Tibial nerve (tissue), 3 donors: ENCODE measurements at regions not wholly inside any gene's neighbourhood (a gene's known extent, or its start where the extent isn't known, plus 50 kb on each side); places are given as distances from the start of the nearest gene placed in this dataset.

Experiments
- POLR2A ChIP-seq, 2 donors: fragments of 450-650 bp; IDR thresholded peaks; one replicate each; pipeline ENCODE4 v1.6.1; 2017; ENCODE audit warnings: antibody characterized with exemption in 2 of 2, mild to moderate bottlenecking in 2 of 2, moderate library complexity in 2 of 2
- TF ChIP-seq, protein P1 (sequence below), 5 experiments: fragments of 200-600 bp in 3 of 5; fragments of 450-650 bp in 2 of 5; sonication (generic) in 3 of 5; IDR thresholded peaks; one replicate each; pipeline ENCODE4 v1.5.1; 2016 to 2019; ENCODE audit warnings: antibody characterized with exemption in 5 of 5, mild to moderate bottlenecking in 3 of 5, moderate library complexity in 2 of 5

DNA sequence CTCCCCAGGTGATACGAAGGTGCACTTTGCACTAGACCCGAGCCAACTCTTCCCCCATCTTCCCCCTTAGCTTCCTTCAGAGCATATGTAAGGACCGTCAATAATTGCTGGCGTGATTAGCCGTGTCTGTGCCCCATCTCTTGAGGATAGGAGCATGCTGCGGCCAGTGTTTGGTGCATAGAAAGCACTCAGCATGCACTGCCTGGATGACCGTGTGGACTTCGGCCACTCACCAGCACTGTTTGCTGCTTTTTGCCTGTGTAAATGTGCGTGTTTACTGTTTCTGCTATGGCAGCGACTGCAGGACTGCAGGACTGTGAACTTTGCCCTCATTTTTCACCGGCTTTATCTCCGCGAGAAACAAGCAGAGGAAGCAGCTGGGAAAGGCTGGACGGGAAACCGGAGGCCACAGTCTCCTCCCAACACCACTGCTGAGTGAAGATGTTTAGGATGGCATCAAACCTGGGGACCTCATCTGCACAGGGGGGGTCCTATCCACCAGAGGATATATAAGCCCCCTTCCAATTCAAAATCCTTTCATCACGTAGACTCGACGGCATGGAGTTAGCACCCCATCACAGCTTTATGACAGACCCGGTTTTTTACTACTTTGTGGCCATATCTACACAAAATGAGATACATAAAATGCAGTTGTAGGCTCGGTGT is 150.6 kb upstream of the AFDN start:
- TF ChIP-seq, protein P1, sequence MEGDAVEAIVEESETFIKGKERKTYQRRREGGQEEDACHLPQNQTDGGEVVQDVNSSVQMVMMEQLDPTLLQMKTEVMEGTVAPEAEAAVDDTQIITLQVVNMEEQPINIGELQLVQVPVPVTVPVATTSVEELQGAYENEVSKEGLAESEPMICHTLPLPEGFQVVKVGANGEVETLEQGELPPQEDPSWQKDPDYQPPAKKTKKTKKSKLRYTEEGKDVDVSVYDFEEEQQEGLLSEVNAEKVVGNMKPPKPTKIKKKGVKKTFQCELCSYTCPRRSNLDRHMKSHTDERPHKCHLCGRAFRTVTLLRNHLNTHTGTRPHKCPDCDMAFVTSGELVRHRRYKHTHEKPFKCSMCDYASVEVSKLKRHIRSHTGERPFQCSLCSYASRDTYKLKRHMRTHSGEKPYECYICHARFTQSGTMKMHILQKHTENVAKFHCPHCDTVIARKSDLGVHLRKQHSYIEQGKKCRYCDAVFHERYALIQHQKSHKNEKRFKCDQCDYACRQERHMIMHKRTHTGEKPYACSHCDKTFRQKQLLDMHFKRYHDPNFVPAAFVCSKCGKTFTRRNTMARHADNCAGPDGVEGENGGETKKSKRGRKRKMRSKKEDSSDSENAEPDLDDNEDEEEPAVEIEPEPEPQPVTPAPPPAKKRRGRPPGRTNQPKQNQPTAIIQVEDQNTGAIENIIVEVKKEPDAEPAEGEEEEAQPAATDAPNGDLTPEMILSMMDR (IDR thresholded peaks at IDR 0.05) = no peak
- no peak for TF ChIP-seq POLR2A (IDR thresholded peaks at IDR 0.05)
